Left hindlimb (tissue), 1 donor: ENCODE measurements at regions not wholly inside any gene's neighbourhood (a gene's known extent, or its start where the extent isn't known, plus 50 kb on each side); places are given as distances from the start of the nearest gene placed in this dataset.
"Not testable (repeated sequence)": the region's sequence is repeated elsewhere in the genome, so short reads cannot be mapped to it uniquely, and the experiment has no call there.

Source experiments
- DNase-seq: peaks from one replicate; pipeline ENCODE4 v3.0.0-alpha.2; 2018

DNA sequence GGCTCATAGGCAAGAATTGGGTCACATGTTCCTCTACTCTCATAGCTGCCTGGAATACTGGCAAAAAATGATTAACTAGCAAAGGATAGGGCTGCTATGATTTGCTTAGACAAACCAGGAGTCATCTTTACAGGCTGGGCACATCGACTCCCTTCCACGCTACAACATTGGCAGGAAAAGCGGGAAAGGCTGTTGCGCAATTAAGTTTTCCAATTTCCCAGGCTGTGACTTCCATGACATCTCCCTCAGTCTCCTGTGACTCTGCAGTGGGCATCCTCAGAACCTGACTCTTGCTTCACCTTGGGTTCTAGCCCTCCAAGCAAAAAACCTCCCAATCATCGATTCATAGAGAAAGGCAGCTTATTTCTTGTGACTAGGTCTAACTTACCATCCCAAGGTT lies 184.5 kb upstream of the E2F7 start:
- DNase-seq: no peak

DNA sequence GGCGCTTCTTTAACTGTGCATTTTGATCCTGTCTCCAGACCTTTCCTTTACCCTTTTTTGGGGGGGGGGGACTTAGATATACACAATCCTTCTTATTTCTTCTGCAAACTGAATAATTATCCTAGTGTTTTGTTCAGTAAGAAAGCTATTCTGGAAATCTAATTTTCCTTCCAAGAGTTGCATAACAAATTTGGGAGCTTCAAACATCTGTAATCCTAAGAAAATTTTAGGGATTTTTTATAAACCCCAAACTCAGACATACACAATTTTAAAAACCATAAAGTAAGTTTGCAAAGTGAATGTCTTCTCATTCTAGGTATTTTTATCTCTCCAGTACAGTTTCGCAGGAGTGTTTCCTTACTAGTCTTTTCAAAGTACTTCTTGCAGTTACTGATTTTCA lies 182.7 kb upstream of the E2F7 start:
- no peak for DNase-seq

DNA sequence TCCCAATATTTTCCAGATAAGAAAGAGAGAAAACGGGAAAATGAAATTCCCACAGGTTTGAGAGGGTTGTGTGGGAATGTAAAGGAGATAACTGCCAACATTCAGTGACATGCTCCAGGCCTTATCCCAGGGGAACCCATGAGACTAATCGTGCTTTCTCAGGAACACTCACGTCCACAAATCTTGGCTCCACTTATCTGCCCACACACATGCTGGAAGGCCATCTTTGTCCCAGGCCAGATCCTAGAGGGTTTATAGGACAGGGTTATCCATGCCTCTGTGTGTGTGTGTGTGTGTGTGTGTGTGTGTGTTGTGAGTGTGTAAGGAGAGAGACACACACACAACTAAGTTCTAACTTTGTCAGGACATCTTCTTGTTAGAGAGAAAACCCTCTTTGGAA lies 182.2 kb upstream of the E2F7 start:
- DNase-seq: no peak

DNA sequence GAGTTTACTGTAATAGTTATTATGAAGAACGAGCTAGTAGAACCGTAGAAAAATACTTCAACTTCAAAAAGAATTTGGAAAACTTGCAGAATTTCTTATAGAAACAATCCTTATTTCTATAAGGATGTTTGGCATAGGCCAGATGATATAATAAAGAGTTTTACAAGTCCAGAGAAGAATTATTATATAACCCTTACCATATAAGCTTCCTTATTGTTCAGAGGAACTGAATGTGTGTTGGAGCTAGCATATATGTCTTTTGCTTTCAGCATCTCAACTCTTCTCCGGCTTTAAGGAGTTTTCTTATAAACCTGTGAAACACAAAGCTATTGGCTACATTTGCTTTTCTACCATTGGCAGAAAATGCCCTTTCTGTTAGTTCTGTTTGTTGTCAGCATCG lies 178.0 kb upstream of the E2F7 start:
- DNase-seq: no peak

DNA sequence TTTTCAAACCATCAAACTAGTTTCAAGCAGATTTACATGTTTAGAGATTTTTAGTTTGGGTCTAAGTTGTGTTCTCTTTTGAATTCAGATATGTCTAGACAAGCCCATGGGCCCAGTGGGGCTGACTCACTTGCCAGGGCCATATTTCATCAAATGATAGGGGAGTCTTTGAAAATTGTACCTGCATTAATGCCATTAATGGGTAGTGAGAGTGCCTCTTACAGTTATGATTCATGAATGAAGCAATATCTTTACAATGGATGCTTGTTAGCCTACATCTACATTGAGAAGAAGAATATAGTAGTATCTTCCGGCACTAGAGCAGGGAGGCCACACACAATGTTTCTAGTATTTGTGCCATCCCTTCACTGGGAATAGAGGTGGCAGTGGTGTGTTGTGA lies 174.2 kb upstream of the E2F7 start:
- no peak for DNase-seq

DNA sequence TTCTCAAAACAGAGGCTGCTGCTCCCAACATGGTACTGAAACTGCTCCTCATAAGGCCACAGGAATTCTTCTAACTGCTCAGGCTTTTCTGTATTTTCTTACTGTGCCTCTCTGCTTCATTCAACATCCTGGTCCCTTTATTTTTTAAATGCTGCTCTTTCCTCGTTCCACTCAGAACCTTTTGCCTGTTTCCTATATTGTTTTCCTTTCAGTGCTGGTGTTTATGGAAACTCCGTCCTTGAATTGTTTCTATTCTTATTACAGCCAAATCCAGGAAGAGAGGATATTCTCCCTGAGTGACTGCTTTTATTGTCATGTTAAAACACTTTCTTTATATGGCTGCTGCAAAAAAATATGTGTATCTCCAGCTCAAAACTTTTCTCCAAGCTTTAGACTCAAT lies 173.0 kb upstream of the E2F7 start:
- no peak for DNase-seq

DNA sequence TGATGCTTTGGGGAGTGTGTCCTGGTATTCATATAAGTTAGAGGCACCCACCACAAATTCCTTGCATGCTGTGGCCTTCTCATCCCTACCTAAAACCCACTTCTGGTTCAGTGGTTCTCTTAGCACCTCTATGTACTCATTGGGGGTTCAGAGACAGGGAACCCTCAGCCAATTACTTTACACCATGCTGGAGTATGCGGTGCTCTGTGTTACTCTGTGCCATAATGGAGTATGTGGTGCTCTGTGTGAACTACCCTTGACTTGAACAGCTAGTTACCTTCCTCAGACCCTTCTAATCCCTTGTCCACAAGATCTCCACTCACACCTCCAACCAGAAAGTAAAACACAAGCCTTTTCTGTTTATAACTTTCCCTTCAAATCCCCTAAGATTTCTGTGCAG lies 172.5 kb upstream of the E2F7 start:
- no peak for DNase-seq

DNA sequence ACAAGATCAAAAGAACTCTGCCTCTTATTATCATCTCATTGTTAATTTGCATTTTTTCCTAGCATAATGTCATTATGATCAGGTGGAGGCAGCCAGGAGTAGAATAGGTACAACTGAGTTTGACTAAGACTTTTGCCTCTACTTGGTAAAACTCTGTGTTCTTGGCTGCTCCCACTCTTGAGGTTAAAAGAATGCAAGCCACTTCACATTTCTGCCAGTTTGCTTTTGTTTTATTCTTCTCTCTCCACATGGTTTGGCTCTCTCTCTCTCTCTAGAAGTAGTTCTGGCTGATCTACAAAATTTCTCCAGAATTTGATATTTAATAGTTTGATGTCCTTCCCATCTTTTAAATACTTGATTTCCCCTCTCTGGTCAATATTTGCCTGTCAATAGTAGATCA lies 170.7 kb upstream of the E2F7 start:
- DNase-seq: no peak

DNA sequence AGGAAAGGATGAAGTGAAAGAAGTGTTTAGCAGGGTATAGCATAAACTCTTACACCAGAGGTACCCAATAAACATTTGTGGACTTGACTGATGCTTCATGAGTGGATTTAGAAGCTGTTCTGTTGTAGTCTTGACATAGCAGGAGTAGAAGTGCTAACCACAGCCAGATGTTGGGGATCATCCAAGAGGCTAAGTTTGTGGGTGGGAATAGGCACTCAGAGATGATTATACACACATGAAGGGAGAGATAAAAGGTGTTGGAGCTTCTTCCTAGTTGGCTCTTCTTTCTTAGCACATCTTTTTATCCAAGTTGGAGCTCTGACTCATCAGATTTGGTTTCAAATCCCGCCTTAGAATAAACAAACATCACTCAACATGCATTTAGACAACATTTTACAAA lies 166.7 kb upstream of the E2F7 start:
- DNase-seq: no peak

DNA sequence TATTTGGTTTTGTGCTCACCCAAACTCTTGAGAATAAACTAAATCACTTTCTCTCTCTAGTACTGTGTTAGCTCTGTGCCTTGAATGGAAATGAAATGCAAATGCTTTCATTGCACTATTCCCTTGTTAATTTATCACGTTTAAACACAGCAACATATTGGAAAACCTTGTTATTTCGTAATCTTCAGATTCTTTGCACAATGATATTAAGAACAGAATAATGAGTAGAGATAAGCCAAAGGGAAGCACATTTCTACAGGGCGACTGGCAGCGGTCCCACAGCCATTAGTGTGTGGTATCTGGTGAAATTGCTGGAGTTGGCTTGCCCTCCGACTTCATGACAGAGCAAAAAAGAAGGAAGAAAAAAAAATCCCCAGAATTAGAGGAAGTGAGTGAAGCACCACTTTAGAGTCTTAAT lies 166.1 kb upstream of the E2F7 start:
- no peak for DNase-seq

DNA sequence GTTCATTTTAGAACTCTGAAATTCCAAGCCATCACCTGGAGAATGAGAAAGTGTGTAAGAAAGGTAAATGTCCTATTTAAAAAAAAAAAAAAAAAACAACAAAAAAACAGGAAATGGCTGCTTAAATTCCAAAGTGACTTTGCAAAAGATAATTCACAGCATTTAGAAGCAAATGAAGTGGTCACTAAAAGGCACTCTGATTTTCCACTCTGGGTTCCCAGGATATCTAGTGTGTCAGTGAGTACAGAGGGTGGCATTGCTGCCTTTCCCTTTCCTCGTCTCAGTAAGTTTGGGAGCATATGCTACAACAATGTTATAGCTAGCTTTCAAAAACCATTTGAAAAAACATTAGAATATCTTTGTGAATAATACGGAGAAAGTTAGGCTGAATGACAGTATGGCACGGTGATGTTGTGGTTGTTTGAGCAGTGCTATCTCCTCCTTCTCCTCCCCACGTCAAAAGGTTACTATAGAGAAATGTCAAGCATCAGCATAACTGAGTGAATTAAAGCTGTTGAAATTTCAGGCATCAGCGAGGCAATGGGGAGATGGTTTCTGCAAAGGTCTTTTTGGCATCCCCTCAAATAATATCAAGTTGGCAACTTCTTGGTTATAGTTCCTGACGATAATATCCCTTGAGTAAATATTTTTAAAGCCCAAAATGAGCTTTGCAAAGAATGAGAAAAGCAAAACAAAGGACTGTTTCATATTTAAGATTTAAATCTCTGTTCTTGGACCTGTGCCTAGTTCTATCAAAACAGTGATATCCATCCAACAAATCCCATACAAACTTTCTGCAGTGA lies 164.5 kb upstream of the E2F7 start:
- DNase-seq: no peak

DNA sequence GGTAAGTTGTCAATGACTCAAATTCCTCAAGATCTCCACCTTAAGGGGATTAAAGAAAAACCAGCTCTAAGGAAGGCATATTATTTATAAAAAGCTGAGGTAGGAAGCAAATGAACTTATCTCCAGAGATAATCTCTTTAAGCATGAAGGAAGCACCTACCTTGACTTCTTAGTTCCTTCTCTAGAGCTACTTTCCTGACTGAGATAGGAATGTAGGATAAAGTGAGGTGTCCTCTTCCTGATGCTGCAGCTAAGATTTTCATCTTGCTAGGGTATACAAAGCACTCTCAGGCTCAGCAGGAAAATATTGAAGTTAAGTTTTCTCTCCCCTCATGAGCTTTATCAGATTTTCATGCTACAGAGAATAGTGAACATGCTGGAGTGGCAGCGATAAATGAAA lies 163.0 kb upstream of the E2F7 start:
- DNase-seq: no peak

DNA sequence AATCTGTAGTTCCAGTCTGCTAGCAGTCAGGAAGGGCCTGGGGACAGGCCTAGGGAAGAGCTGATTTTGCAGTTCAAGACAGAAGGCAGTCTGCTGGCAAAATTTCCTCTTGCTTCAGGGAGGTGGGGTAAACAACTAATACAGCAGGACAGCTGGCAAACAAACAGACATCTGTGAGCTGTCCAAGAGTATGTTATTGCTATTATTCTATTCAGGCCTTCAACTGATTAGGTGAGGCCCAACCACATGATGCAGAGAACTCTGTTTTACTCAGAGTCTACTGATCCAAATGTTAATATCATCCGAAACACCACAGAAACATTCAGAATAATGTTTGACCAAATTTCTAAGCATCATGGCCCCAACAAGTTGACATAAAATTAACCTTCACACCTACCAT lies 161.0 kb upstream of the E2F7 start:
- DNase-seq: no peak

DNA sequence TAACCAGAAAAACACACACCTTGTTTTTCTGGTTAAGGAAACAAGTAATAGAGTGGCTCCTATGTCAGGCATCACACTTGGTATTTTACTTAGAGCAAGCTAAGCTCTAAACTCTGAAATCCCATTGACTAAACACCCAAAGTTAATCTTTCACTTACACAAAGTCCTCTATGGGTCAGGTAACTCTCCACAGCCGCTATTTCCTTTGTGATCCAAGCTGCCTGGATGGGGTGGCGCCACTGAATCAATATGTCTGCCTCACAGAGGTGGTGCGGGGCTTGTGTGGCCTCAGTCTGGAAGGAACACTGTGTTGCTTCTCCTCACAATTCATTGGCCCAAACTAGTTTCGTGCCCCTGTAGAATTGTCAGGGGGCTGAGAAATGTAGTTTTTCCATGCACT lies 160.0 kb upstream of the E2F7 start:
- DNase-seq: no peak

DNA sequence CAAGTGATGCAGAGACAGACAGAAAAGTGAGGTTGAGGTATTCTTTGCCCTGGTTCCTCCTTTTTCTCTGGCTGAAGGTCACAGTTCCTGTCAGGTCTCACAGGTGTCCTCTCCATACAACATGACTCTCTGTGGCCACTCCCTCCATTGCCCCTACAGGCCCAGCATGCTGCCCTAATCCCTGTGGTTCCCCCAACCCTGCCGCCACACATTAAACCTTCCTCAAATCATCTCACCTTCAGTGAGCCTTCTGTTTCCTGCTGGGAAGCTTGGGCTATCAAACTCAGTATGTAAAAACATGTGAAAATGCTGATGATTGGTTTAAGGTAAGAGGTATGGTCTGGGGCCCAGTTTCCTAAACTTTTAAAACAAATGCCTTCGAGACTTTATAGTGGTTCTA lies 159.0 kb upstream of the E2F7 start:
- no peak for DNase-seq

DNA sequence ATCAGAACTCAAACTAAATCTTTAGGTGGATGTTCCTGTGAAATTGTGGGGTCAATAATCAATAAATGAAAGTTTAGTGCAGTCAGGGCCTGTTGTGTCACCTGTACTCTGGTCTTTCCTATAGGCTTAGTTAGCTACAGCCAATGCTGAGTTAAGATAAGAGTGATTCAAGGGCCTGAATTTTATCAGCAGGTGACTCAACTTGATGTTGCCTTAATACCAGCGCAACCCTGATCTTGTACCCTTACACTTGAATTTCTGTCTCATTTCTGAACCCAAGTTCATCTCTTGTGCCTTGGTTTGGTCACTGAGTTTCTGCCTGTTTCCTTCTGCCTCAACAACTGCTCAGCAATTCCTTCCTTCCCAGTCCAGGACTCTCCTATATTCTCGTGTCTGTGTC lies 157.0 kb upstream of the E2F7 start:
- no peak for DNase-seq

DNA sequence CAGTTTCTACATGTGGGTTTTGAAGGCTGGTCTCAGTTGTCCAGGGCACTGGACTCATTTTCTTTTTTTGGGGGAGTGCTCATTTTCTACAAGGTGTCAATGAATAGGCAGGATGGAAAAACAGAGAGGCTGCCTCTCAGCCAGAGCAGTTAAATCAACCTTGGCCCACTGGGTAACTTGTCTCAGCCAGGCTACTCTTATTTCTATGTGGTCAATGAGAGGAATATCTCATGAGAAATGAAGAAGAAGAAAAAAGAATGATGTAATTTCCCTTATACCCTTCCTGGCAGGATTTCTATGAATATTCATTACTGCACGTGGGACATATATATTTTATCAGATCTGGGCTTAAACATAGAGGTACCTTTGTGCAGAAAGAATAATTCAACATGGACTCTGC lies 155.2 kb upstream of the E2F7 start:
- no peak for DNase-seq

DNA sequence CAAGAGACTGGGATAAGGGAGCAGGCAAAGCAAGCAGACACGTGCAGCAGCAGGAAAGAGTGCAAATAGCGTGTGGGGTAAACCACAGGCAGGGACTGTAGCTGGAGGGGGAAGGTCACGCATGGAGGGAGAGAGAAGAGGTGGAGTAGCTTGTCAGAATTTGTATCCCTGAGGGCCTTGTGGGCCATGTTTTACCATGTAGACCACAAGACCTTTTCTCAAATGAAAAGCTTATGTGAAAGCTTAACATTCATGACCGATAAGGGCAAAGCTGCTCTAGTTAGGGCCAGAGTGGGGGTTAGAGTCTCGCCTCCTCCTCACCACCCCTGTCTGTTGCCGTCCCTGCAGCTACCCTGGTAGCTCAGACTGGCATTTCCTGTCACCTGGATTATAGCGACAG lies 152.9 kb upstream of the E2F7 start:
- DNase-seq: no peak

DNA sequence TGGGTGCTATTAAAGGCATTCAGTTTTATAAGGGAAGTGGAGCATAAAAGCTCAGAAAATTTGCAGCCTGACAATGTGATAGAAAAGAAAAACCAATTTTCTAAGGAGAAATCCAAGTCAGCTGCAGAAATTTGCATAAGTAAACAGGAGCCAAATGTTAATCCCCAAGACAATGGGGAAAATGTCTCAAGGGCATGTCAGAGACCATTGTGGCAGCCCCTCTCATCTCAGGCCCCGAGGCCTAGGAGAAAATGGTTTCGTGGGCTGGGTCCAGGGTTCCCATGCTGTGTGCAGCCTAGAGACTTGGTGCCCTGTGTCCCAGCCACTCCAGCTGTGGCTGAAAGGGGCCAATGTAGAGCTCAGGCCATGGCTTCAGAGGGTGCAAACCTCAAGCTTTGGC lies 150.8 kb upstream of the E2F7 start:
- not testable (repeated sequence) for DNase-seq

DNA sequence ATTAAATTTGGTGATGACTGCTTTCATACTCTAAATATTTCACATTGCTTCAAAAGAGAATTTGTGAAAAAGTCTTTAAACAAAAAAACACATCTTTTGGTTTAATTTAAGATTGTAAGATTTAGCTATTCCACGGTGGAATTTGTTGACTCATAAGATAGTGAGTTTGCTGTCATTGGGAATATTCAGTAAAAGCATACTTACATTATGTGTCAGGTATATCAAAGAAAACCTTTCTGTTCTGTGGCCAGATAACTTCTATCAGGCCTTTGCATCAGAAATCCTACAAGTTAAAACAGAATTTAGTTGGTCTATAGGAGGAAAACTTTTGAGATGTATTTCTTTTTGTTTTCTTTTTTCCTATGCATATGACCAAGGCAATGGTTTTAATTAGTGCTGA lies 148.8 kb upstream of the E2F7 start:
- DNase-seq: no peak

DNA sequence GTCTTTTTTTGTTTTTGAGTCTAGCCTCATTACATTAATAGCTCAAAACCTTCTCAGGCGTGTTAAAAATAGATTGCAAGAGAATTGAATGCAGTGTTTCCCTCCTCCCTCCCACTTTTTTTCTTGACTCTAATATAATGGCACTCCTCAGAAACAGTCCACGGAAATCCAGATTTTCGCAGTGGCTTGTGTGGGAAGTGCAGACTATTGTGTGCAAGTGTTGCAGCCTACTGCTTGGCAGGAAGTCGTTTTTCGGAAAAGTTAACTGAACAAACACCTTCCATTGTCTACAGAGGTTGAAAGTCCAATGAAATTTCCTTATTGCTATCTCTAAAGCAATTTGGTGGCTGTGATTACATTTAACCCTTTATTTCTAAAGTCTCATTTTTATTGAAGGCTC lies 147.9 kb upstream of the E2F7 start:
- no peak for DNase-seq

DNA sequence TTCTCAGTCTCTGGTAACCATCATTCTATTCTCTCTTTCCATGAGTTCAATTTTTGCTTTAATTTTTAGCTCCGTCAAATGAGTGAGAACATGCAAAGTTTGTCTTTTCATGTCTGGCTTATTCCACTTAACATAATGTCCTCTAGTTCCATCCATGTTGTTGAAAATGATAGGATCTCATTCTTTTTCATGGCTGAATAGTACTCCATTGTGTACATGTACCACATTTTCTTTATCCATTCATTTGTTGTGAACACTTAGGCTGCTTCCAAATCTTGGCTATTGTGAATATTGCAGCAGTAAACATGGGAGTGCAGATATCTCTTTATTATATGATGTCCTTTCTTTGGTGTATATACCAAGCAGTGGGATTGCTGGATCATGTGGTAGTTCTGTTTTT lies 145.4 kb upstream of the E2F7 start:
- no peak for DNase-seq

DNA sequence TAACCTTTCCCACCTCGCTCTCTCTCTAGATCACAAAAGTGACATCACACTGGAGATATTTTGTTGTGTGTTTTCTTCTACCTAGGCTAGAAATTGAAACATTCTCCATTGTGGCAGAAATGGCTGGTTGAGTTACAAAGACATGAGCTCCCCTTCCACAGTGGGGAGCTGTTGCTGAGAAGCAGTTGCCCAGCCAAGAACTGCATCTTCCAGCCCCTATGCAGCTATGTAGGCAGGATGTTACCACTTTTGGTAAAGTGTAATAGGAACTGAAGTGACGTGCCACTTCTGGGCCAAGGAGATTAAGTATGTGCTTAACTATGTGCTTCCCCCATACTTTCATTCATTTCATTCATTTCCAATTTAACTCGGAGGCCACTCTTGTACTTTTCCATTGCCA lies 138.7 kb upstream of the E2F7 start:
- DNase-seq: no peak

DNA sequence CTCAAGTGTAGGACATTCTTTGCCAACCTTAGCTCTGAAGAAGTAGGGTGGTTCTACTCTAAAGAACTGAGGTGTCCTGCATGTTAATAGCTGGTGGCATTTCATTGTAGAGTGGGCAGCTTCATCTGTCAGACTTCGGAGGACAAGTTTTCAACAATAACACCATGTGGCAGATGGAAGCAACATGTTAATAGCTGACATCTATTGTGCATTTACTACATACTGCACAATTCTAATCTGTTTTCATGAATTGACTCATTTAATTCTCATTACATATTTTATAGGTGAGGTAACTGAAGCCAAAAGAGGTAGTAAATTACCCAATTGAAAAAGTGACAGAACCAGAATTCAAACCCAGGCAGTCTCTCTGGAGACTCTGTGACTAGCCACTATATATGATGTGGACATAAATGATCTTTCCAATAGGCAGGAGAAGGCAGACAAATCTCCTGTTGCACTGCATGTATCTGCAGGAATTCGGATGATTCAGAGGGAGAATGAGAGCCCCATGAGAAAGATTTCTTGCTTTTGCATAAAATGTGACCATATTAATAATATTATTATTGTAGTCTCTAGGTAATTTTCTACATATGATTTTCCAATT lies 137.2 kb upstream of the E2F7 start:
- DNase-seq: no peak

DNA sequence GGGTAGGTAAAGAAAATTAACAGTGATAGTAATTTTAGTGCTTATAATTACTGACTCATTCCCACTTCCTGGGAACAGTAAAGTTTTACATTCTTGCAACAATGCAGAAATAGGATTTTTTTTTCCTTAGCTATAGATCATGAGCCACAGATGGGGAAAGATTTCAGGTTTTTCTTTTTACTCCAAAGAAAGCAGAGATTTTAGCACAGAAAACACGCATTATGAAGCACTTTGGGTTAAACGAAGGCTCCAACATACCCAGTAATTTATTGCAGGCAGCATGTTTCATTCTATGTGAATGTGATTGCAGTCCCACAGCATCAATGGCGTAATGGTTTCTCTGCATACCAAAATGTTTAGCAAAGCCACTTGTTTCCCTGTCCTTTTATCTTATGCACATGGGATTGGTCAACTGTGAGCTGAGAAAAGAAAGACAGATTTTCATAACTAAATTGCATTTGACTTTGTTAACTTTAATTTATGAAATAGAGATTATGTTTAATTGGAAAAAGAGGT lies 124.6 kb upstream of the E2F7 start:
- DNase-seq: no peak
